Sigmoid colon (tissue), 4 donors: ENCODE measurements at regions not wholly inside any gene's neighbourhood (a gene's known extent, or its start where the extent isn't known, plus 50 kb on each side); places are given as distances from the start of the nearest gene placed in this dataset.

Source experiments
- CTCF ChIP-seq, 4 experiments: fragments of 450-650 bp in 3 of 4; fragments of 200-600 bp in 1 of 4; IDR thresholded peaks; one replicate each; pipeline ENCODE4 v1.5.1; 2016 to 2019; ENCODE audit warnings: antibody characterized with exemption in 4 of 4, mild to moderate bottlenecking in 3 of 4, moderate library complexity in 2 of 4
- EP300 ChIP-seq, 4 donors: sonication (generic); formaldehyde crosslinking; IDR thresholded peaks; one replicate each; pipeline ENCODE4 v1.6.1; 2017; ENCODE audit warnings: antibody characterized with exemption in 4 of 4
- POLR2A ChIP-seq, 2 donors: fragments of 450-650 bp; IDR thresholded peaks; one replicate each; pipeline ENCODE4 v1.6.1; 2016; ENCODE audit warnings: antibody characterized with exemption in 2 of 2, mild to moderate bottlenecking in 2 of 2, moderate library complexity in 2 of 2

- TF ChIP-seq CTCF (IDR thresholded peaks at IDR 0.05) (no peak), POLR2A (IDR thresholded peaks at IDR 0.05) (no peak), EP300 (IDR thresholded peaks at IDR 0.05) (no peak)
Observed at GRCh38 chr3:76495216-76495615, 544.7 kb upstream of the ROBO2 start.
